GM12872 (cell line): ENCODE measurements at regions not wholly inside any gene's neighbourhood (a gene's known extent, or its start where the extent isn't known, plus 50 kb on each side); places are given as distances from the start of the nearest gene placed in this dataset.

ENCODE experiments used
- TF ChIP-seq, protein P1 (sequence below): IDR thresholded peaks from 3 replicates; pipeline ENCODE4 v1.5.1; 2011; ENCODE audit warnings: low read depth, mild to moderate bottlenecking, low read length, moderate library complexity; ENCODE audit not compliant: insufficient read depth

DNA sequence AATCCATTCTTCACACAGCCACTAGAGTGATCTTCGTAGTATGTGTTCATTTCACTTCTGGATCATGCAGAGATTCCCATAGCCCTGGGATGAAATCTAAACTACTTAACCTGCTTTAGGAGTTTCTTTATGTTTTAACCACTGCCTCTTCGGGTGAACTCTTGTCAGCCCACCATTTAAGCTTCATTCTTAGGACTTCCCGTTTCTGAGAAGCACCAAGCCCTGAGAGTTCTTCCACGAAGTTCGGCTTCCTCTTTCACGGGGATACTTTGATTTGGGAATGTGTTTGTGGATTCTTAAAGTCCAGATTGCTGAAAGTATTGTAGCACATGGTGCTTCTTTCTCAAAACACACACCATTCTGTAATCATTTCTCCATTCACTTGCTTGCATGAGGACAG is 205.0 kb downstream of the UBE2E3 start:
- TF ChIP-seq, protein P1, sequence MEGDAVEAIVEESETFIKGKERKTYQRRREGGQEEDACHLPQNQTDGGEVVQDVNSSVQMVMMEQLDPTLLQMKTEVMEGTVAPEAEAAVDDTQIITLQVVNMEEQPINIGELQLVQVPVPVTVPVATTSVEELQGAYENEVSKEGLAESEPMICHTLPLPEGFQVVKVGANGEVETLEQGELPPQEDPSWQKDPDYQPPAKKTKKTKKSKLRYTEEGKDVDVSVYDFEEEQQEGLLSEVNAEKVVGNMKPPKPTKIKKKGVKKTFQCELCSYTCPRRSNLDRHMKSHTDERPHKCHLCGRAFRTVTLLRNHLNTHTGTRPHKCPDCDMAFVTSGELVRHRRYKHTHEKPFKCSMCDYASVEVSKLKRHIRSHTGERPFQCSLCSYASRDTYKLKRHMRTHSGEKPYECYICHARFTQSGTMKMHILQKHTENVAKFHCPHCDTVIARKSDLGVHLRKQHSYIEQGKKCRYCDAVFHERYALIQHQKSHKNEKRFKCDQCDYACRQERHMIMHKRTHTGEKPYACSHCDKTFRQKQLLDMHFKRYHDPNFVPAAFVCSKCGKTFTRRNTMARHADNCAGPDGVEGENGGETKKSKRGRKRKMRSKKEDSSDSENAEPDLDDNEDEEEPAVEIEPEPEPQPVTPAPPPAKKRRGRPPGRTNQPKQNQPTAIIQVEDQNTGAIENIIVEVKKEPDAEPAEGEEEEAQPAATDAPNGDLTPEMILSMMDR = no peak

DNA sequence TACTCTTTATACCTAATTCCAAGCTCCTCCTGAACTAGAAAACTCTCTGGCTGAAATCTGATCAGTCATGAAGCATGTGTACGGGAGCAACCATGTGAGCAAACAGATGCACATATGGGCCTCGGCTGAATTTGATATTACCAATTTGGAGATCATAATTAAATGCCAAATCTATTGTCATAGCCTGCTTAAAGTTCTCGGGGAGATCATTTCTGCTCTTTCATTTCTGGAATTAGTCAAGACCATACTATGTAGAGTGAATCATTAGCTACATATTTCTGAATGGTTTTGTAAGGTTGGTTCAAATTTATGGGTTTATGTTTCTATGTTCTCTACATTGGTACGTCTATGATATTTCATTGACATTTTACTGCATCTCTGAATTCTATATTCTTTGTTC is 205.5 kb downstream of the UBE2E3 start:
- TF ChIP-seq, protein P1 = no peak

DNA sequence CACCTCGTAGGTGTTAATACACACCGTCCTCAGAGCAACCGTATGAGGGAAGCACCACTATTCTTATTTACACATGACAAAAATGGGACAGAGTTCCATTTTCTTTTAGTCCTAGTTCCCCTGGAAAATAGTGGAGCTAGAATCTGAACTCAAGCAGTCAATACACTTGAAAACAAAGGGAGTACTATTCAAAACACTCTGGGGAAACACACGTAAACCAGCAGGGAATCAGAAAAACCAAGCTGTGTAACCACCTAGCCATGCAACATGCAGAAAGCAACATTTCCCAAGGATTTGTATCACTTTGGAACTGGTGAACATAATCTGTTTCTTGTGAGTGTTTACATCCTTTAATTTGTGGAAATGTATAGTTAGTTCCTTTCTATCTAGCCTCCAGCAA is 208.2 kb downstream of the UBE2E3 start:
- TF ChIP-seq, protein P1 = no peak

DNA sequence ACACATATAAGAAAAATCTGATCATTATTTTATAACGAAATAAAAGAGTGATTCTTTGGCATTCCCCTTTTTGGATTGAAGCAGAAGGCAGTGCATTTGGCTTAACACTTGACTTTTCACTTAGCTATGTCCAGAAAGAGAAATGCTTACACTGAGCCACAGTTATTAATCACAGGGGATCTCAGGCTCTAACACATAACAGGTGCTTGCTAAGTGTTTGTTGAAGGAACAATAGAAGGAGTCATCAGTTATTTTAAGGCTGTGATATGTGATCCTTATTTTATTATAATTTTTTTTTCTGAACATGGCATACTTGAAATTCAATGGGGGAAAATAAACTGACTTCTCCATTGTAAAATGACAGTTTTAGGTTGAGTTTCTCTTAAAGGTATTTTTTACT is 209.5 kb downstream of the UBE2E3 start:
- TF ChIP-seq, protein P1 = no peak

DNA sequence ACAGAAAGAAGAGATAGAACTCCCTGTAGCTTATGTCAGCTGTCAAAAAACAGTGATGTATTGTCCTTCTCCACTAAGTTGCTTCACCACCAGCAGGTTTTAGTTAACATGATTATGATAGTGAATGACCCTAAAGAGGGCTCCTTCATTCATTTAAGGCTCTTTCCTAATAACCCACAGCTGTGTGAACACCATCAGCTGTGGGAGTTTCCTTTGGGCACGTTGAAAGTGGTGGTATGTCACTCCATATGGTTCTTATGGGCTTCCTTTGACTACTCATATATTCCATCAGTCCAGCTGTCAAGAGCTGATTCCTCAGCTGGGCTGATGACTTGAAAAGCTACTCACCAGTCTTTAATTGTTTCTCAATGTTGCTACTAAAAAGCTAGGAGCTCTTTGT is 210.3 kb downstream of the UBE2E3 start:
- TF ChIP-seq, protein P1 = no peak

DNA sequence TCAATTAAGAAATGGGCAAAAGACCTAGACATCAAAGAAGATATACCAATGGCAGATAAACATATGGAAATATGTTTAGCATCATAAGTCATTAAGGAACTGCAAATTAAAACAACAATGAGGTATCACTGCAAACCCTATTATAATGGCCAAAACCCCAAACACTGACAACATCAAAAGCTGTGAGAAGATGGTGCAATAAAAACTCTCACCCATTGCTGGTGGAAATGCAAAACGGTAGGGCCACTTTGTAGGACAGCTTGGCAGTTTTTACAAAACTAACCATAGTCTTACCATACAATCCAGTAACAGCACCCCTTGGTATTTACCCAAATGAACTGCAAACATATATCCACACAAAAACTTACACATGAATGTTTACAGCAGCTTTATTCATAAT is 213.1 kb downstream of the UBE2E3 start:
- TF ChIP-seq, protein P1 = no peak

DNA sequence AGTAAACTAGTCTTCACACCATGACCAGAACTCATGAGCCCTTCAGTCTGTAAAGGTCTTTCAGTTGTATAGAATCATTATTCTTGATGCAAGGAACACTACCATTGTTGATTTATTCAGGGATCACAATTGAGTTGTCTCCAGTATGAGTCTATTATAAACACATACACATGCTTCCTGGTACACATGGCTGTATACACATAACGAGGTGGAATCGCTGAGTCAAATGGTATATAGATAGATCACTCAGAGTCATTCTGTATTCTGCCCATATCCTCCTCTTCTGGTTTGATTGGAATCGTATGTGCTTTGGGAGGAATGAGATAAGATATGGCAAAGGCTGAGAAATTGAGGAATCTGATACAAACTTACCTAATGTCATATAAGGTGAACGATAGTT is 216.0 kb downstream of the UBE2E3 start:
- TF ChIP-seq, protein P1 = no peak
